Stomach (tissue), 8 donors: ENCODE measurements at regions not wholly inside any gene's neighbourhood (a gene's known extent, or its start where the extent isn't known, plus 50 kb on each side); places are given as distances from the start of the nearest gene placed in this dataset.
"Not testable (repeated sequence)": the region's sequence is repeated elsewhere in the genome, so short reads cannot be mapped to it uniquely, and the experiment has no call there.

ENCODE experiments used
- DNase-seq, 2 donors: peaks; one replicate each; pipeline versions ENCODE4 v3.0.0 to v3.0.0-alpha.2; 2013 to 2019
- H3K27ac ChIP-seq, 5 donors: fragments of 200-600 bp in 4 of 5; sonication (generic) in 4 of 5; one replicate each; pipeline ENCODE4 v1.5.1; 2013 to 2019; ENCODE audit warnings: mild to moderate bottlenecking in 1 of 5, moderate library complexity in 1 of 5
- H3K27me3 ChIP-seq, 3 donors: fragments of 200-600 bp; sonication (generic); one replicate each; pipeline ENCODE4 v1.5.1; 2017 to 2019; ENCODE audit warnings: mixed run types in 1 of 3
- H3K36me3 ChIP-seq, 4 donors: fragments of 200-600 bp; sonication (generic); 1 replicate in 3 of 4; 2 replicates in 1 of 4; pipeline ENCODE4 v1.5.1; 2016 to 2019
- H3K4me1 ChIP-seq, 4 donors: fragments of 200-600 bp; sonication (generic); one replicate each; pipeline ENCODE4 v1.5.1; 2016 to 2019
- H3K4me3 ChIP-seq, 4 donors: fragments of 200-600 bp; sonication (generic) in 3 of 4; one replicate each; pipeline ENCODE4 v1.5.1; 2016 to 2019; ENCODE audit warnings: mild to moderate bottlenecking in 1 of 4
- H3K9me3 ChIP-seq, 4 donors: fragments of 200-600 bp; sonication (generic); one replicate each; pipeline ENCODE4 v1.5.1; 2016 to 2019
- CTCF ChIP-seq, 7 experiments: fragments of 450-650 bp in 4 of 7; fragments of 200-600 bp in 3 of 7; sonication (generic) in 3 of 7; IDR thresholded peaks; one replicate each; pipeline ENCODE4 v1.5.1; 2016 to 2019; ENCODE audit warnings: antibody characterized with exemption in 7 of 7, control low read depth in 2 of 7, mild to moderate bottlenecking in 1 of 7
- EP300 ChIP-seq: sonication (generic); formaldehyde crosslinking; IDR thresholded peaks from one replicate; pipeline ENCODE4 v1.6.1; 2017; ENCODE audit warnings: antibody characterized with exemption
- POLR2A ChIP-seq, 4 donors: fragments of 450-650 bp; IDR thresholded peaks; one replicate each; pipeline ENCODE4 v1.6.1; 2016; ENCODE audit warnings: antibody characterized with exemption in 4 of 4, control low read depth in 2 of 4, mild to moderate bottlenecking in 1 of 4, moderate library complexity in 1 of 4
- POLR2AphosphoS5 ChIP-seq, 3 donors: sonication (generic); formaldehyde crosslinking; IDR thresholded peaks; one replicate each; pipeline ENCODE4 v1.6.1; 2016; ENCODE audit warnings: antibody characterized with exemption in 3 of 3
- WGBS, 5 donors: extraction: QIAGEN DNeasy Blood & Tissue Kit in 3 of 5; methylation state at CpG; one replicate each; pipeline versions ENCODE4 v1.1.5 to v1.1.7; 2013 to 2018; 5-methylcytosine and 5-hydroxymethylcytosine counted together
- intact Hi-C: fragments of 100-400 bp; cut with DNase I; formaldehyde crosslinking; loops from one replicate; pipeline ENCODE4 v1.15.1; 2023; ENCODE audit warnings: low total_unique reads
- donor health status: healthy with polysubstance abuse.
- donor health status: Bipolar disorder and iron deficiency.
- donor health status: healthy.

- H3K36me3 ChIP-seq = no peaks in the 10 kb centered on the region
- H3K27me3 ChIP-seq = peaks cover 0 to 20% (median 0%) of the 10 kb centered on the region in 3 donors
- no peaks in the 10 kb centered on the region for H3K9me3 ChIP-seq
- H3K4me1 ChIP-seq = peaks cover 0 to 1% (median 0%) of the 10 kb centered on the region in 4 donors
- DNase-seq = no peak
- intact Hi-C loops = no loop called here
- no peak overlapping the region for H3K4me3 ChIP-seq
- TF ChIP-seq POLR2A (IDR thresholded peaks at IDR 0.05) = no peak
- no peak for TF ChIP-seq EP300
- TF ChIP-seq POLR2AphosphoS5 (IDR thresholded peaks at IDR 0.05) = no peak
- no peak for TF ChIP-seq CTCF (IDR thresholded peaks at IDR 0.05)
- 89 to 96% (median 91%) methylated on average over 8 of the region's 8 CpGs for WGBS, 5 donors
- no peak overlapping the region for H3K27ac ChIP-seq
These were observed 268.6 kb upstream of the AGAP1 start for GRCh38 chr2:235225261-235225660.

GRCh38 chr2:235227590-235227989, 266.3 kb upstream of the AGAP1 start:
- 84 to 88% (median 87%) methylated on average over 1 of the region's 1 CpG for WGBS, 5 donors
- Histone ChIP-seq H3K27ac (no peak overlapping the region), H3K9me3 (no peaks in the 10 kb centered on the region), H3K4me3 (no peak overlapping the region), H3K4me1 (peaks cover 0 to 14% (median 4%) of the 10 kb centered on the region in 4 donors), H3K27me3 (peaks cover 0 to 24% (median 0%) of the 10 kb centered on the region in 3 donors), H3K36me3 (no peaks in the 10 kb centered on the region)
- intact Hi-C loops = no loop called here
- DNase-seq = no peak
- TF ChIP-seq CTCF (IDR thresholded peaks at IDR 0.05) (no peak), EP300 (no peak), POLR2A (IDR thresholded peaks at IDR 0.05) (no peak), POLR2AphosphoS5 (IDR thresholded peaks at IDR 0.05) (no peak)

DNA sequence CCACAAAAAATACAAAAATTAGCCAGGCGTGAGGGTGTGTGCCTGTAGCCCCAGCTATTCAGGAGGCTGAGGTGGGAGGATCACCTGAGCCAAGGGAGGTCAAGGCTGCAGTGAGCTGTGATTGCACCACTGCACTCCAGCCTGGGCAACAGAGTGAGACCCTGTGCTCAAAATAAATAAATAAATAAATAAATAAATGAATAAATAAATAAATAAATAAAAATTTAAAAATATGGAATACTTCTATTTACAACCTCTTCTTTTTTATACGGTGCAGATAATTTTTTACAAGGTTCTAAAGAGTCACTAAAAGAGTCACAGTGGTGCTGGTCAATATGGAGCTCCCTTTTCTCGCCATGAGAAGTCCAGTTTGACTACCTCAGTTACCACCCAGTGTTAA, 265.4 kb upstream of the AGAP1 start:
- WGBS, 5 donors = 87 to 98% (median 90%) methylated on average over 3 of the region's 3 CpGs
- H3K9me3 ChIP-seq, H3K4me3 ChIP-seq, DNase-seq, intact Hi-C loops, H3K27ac ChIP-seq, H3K36me3 ChIP-seq: not testable (repeated sequence)
- peaks cover 0 to 14% (median 4%) of the 10 kb centered on the region in 4 donors for H3K4me1 ChIP-seq
- peaks cover 0 to 26% (median 0%) of the 10 kb centered on the region in 3 donors for H3K27me3 ChIP-seq

DNA sequence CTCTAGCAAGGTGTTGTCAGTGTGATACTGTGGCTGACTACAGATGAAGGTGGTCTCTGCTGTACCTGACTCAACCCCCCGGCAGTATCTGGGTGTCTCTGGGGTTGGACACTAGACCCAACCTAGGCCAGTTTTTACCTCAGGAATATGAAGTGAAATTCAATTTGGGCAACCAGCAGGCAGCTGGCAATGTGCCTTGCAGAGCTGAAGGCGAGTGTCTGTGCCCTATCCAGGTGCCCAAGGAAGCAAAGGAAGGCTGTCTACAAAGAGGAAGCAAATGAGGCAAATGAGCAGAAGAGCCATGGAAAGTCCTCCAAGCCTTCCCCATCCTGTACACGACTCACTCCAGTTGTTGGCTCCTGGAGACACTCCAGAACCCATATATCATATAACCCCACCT, 264.6 kb upstream of the AGAP1 start:
- H3K9me3 ChIP-seq = no peaks in the 10 kb centered on the region
- intact Hi-C loops = no loop called here
- H3K27ac ChIP-seq = no peak overlapping the region
- 49 to 67% (median 60%) methylated on average over 3 of the region's 3 CpGs for WGBS, 5 donors
- no peaks in the 10 kb centered on the region for H3K36me3 ChIP-seq
- peaks cover 0 to 26% (median 0%) of the 10 kb centered on the region in 3 donors for H3K27me3 ChIP-seq
- no peak for DNase-seq
- no peak for TF ChIP-seq EP300
- TF ChIP-seq POLR2AphosphoS5 (IDR thresholded peaks at IDR 0.05) = no peak
- no peak for TF ChIP-seq POLR2A (IDR thresholded peaks at IDR 0.05)
- no peak for TF ChIP-seq CTCF (IDR thresholded peaks at IDR 0.05)
- H3K4me3 ChIP-seq = no peak overlapping the region
- peaks cover 0 to 14% (median 4%) of the 10 kb centered on the region in 4 donors for H3K4me1 ChIP-seq

DNA sequence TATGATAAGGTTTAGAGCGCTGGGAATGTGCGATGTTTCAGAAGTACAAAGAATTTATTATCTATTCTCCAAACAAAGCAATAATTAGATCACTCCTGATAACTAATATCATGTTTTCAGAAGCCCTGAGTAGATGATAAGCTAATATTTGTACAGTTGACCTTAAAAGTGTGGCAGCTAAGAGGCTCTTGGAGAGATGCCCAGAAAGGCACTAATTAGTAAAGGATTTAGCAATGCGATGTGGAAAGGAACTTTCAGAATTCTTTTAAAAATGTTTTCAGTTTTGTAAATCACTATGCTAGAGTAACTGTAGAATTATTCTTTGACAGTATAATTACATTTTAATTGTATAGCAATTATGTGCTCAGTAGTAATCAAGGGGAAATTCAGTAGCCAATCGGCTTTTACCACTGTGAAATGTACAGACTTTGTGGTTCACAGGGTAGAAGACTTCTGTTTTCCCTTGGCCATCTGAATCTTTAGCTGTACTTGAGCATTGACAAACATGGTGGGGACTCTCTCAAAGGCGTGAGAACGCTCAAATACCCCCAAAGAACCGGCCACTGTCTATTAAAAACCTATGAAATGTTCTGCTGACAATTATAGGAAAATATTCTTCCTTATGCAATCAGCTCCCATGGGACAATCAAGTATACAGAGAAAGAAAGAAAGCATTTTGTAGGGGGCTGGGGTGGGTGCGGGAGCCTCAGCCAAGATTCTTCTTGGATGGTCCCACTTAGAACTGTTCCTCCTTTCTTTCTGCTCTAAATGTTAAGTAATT, 262.8 kb upstream of the AGAP1 start:
- H3K36me3 ChIP-seq = no peaks in the 10 kb centered on the region
- intact Hi-C loops = no loop called here
- no peak overlapping the region for H3K27ac ChIP-seq
- H3K4me1 ChIP-seq = peaks cover 0 to 14% (median 4%) of the 10 kb centered on the region in 4 donors
- DNase-seq = peak in 1 of 2 donors; percentile 59
- H3K9me3 ChIP-seq = no peaks in the 10 kb centered on the region
- 39 to 54% (median 46%) methylated on average over 8 of the region's 8 CpGs for WGBS, 5 donors
- TF ChIP-seq EP300 (no peak), POLR2AphosphoS5 (IDR thresholded peaks at IDR 0.05) (no peak), POLR2A (IDR thresholded peaks at IDR 0.05) (no peak), CTCF (IDR thresholded peaks at IDR 0.05) (no peak)
- H3K27me3 ChIP-seq = peaks cover 0 to 24% (median 0%) of the 10 kb centered on the region in 3 donors
- H3K4me3 ChIP-seq = no peak overlapping the region
